Left colon (tissue), 2 donors: ENCODE measurements at regions not wholly inside any gene's neighbourhood (a gene's known extent, or its start where the extent isn't known, plus 50 kb on each side); places are given as distances from the start of the nearest gene placed in this dataset.
"Not testable (repeated sequence)": the region's sequence is repeated elsewhere in the genome, so short reads cannot be mapped to it uniquely, and the experiment has no call there.

Source experiments
- ATAC-seq: fragments of 200-7000 bp; cut with Tn5 transposase; one replicate; pipeline ENCODE4 v1.9.1; 2020; ENCODE audit warnings: mild to moderate bottlenecking, moderate library complexity
- DNase-seq, 2 donors: peaks; one replicate each; pipeline ENCODE4 v3.0.0-alpha.2; 2020
- intact Hi-C, 2 donors: fragments of 100-400 bp; cut with DNase I in 1 of 2; cut with micrococcal nuclease in 1 of 2; formaldehyde crosslinking; loops; one replicate each; pipeline versions ENCODE4 v1.11.2 to v1.14.0; 2022; cut with DNase I, micrococcal nuclease
- donor health status: DM: no; HTN: no; CAD: no.
- donor health status: DM: yes; HTN: yes; CAD: no.

DNA sequence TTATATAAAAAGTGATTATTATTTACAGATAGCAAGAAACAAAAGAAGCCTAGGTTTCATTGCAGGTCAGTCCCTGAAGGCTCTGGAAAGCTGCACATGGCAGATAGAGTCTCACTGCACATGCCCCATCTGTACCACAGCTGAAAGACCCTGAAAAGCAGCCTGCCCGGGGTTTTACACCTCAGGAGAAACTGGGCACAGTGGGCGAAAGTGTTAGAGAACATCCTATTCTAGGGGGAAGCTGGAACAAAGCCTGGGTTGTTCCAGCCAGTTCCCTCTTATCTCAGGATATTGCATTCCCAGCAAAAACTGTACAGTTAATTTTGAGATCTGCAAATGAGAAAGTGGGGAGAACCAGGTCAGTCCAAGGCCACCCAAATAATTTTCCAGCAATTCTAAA lies 419.7 kb downstream of the CNTNAP4 start:
- no peak for ATAC-seq
- intact Hi-C loops, result no loop called here
- DNase-seq, result no peak

GRCh38 chr16:76705892-76706291 lies 428.7 kb downstream of the CNTNAP4 start:
- ATAC-seq (no peak), DNase-seq (no peak)
- intact Hi-C loops, result no loop called here

DNA sequence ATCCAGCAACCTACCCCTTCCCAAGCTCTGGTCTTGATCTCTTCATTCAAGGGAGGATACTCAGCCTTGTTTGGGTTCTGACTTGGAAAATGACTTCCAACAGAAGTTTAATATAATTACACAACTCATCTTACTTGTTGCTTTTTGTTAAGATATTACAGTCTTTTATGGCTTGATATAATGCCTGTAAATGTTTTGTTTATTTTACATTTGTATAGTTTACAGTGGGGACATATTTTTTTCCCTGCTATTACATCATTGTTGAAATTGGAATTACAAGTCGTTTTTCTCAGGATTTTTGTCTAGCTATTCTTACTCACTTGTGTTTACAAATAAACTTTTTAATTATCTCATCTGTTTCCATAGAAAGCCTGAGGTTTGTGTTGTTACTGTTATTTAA lies 436.0 kb downstream of the CNTNAP4 start:
- intact Hi-C loops, result no loop called here
- no peak for ATAC-seq

GRCh38 chr16:76716251-76716650 lies 439.1 kb downstream of the CNTNAP4 start:
- intact Hi-C loops, ATAC-seq, DNase-seq: not testable (repeated sequence)

More for the DNA sequence above, 436.0 kb downstream of the CNTNAP4 start:
- no peak for DNase-seq

DNA sequence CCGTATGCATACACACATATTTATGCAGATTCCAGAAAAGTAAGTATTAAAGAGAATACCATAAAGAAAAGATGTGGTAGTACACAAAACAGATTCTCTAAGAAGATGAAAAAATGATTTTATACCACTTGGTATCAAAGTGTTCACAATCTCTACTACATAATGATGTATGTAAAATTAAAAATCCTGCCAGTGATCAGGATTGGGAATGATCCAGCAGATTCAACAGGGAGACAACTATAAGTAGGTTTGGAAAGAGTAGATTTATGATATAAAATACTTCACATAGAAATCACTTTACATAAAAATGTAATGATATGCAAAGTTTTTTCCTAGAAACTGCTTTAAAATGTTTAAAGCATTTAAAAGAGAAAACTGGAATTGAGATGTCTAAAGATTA lies 447.0 kb downstream of the CNTNAP4 start:
- intact Hi-C loops, result no loop called here
- ATAC-seq (no peak), DNase-seq (no peak)

- no peak for DNase-seq
- intact Hi-C loops, result no loop called here
- no peak for ATAC-seq
Observed at GRCh38 chr16:76729525-76729924, 452.3 kb downstream of the CNTNAP4 start.

DNA sequence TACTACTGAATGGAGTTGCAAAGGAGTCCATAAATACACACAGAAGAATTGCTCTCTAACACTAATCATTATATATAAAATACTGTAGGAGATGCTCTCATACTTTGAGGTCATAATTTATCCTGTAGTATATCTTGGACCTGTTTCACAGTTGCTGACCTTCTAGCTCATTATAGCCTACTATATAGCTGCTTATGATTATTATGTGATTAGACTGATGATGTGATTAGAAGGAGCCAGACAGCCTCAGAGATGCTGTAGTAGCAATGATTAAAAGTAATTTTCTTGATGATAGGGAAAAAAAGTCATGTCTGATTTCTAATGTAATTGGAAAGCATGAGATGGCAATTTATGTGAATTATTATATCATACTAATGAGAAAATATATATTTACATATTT lies 455.7 kb downstream of the CNTNAP4 start:
- no peak for ATAC-seq
- intact Hi-C loops, result no loop called here
- DNase-seq, result no peak

DNA sequence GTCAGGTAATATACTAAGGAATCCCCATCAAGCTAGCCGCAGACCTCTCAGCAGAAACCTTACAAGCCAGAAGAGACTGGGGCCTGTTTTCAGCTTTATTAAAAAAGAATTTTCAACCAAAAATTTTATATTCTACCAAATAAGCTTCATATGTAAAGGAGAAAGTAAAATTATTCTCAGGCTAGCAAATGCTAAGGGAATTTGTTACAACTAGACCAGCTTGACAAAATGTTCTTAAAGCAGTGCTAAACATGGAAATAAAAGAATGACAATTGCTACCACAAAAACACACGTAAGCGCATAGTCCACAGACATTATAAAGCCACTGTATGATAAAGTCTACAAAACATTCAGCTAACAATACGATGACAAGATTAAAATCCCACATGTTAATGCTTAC lies 449.4 kb upstream of the MON1B start:
- ATAC-seq (no peak), DNase-seq (no peak)
- intact Hi-C loops, result no loop called here

DNA sequence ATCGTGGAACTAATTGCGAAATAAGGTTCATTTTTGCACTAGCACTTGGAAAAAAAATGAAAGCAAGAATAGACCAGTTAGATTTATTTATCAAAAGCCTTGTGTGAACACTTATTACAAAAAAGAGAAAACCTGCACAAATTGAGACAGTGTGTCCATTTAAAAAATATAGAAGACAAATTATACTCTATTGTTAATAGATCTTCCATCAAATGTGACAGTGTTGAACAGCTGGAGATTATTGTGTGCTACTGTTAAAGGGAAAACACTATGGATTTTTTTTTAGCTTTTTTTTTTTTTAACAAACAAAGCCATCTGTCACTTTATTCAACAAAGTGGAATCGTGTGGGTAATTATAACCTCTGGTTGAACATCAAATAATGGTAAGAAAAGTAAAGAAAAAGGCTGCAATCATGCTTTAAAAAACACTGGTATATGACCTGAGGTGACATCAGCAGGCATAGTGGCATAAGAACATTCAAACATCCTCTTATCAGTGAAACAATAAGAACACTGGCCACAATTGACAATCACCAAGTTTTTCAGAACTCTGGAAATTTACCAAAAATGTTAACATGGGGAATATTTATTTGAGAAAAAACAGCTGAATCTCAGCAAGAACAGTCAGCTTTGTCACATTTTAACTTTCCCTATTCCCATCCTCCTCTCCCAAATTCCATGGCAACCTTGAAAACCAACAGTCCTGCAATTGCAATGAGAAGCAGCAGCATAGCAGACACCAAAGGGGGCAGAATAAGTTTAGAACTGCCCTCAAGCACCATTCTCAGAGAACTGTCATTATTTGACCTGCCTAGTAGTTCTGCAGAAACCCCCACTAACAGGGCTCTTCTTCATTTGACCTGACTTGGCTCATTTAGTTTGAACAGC lies 442.3 kb upstream of the MON1B start:
- DNase-seq (no peak), ATAC-seq (no peak)
- intact Hi-C loops, result no loop called here

DNA sequence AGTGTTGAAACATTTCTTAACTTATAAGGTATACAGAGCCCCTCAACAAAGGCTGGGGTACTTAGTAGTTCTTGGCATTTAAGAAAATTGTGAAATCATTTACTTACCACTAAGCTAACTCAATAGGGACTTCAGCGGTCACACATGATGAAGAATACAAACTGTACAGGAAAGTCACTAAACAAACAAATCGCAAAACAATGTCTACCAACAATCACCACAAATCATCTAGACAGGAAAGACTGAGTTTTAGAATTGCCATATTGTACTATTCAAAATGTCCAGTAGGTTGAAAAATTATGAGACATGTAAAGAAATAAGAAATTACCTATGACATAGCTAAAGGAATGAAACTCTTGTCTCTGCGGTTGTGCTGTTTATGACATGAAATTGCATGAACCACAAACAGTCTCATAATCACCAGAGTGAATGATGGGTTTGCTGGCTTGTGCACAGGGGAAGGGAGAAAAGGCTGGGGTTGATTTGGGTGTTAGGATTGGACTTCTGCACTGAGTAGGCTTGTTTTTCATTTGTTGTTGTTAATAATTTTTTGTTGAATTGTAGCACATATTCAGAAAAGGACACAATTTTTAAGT lies 441.1 kb upstream of the MON1B start:
- ATAC-seq (no peak), DNase-seq (no peak)
- intact Hi-C loops, result no loop called here

GRCh38 chr16:76755496-76755895 lies 435.5 kb upstream of the MON1B start:
- no peak for DNase-seq
- intact Hi-C loops, result no loop called here
- ATAC-seq, result no peak

DNA sequence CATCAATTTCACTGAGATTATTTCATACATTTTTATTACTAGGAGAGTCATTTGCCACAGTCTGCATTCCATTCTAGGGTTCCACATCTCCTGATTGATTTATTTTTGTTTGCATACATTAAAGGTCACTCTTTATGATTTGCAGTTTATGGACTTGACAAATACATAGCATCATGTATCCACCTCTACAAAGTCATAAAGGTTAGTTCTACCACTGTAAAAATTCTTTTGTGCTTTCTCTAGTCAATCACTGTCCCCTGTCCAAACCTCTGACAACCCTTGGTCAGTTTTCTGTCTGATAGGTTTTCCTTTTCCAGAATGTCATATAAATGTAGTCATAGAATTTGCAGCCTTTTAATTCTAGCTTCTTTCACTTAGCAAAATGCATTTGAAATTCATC lies 434.6 kb upstream of the MON1B start:
- intact Hi-C loops, result no loop called here
- ATAC-seq (no peak), DNase-seq (no peak)

GRCh38 chr16:76756951-76757350 lies 434.0 kb upstream of the MON1B start:
- no peak for ATAC-seq
- DNase-seq, result no peak
- intact Hi-C loops, result no loop called here

- DNase-seq, result no peak
- intact Hi-C loops, result no loop called here
- ATAC-seq, result no peak
Observed at GRCh38 chr16:76766538-76766937, 424.5 kb upstream of the MON1B start.

DNA sequence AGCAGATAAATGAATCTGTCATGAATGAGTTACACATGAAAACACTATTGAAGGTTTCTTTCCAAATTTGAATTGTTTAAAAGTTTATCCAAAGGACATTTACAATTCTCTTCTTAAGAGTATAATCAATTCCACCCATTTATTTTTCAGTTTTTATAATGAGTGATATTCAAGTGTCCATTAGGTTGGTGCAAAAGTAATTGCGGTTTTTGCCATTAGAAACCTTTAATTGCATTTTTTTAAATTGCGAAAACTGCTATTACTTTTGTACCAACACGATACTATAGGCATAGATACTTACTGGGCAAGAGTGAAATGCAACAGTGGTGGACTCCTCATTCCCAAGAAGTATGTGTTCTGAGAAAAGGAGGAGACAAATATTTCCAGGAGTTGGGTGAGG lies 422.7 kb upstream of the MON1B start:
- DNase-seq, result no peak
- no peak for ATAC-seq
- intact Hi-C loops, result no loop called here

GRCh38 chr16:76768948-76769347 lies 422.0 kb upstream of the MON1B start:
- intact Hi-C loops, result no loop called here
- no peak for ATAC-seq

DNA sequence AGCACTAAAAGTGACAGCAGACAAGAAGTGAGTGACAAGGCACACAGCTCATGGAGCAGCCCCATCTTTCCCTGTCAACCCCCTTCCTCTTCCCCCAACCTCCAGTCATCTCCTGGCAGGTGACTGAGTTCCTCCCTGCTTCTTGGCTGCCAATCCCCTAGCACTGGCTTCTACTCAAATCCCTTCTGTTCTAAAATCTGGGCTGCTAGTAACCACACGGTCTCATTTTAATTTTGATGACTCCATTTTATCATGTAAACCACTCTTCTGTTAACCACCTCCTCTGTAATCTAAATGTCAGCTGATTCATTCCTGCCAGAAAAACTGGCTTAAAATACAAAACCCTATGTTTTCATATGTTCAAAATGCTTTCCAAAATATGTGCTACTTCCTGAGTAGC lies 419.8 kb upstream of the MON1B start:
- DNase-seq (no peak), ATAC-seq (no peak)
- intact Hi-C loops, result no loop called here

More at GRCh38 chr16:76768948-76769347, 422.0 kb upstream of the MON1B start:
- DNase-seq, result no peak

DNA sequence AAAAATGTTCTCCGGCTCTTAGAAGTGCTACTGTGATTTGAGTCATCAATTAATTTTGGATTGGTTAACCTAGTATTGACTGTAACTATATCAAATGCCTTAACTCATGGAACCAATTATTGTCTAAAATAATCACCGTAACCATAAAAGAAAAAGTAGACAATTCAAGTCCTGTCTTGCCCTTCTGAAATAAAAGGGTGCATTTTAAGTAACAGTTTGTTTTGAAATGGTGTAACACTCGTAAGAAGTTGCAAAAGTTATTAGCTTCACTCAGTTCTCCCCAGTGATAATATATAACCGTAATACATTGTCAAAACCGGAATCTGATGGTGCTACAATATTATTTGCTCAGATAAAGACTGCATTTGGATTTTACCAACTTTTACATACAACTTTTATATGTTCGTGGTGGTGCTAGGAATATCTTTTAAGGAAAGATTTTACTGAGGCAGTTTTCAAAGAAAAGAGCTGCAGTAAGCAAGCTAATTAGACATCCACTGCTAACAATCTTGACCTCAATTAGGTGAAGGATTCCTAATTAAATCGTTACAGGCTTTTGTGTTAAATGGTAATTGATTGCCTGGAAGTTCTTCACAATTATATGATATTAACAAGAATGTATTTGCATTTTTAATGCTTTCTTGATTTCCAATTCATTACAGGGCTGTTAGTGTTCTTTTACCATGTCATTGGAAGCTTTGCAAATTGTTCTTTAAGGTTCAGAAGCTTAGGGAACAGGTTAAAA lies 413.1 kb upstream of the MON1B start:
- DNase-seq (no peak), ATAC-seq (no peak)
- intact Hi-C loops, result no loop called here

- intact Hi-C loops, result no loop called here
- DNase-seq (no peak), ATAC-seq (no peak)
Observed at GRCh38 chr16:76780556-76780955, 410.4 kb upstream of the MON1B start.

DNA sequence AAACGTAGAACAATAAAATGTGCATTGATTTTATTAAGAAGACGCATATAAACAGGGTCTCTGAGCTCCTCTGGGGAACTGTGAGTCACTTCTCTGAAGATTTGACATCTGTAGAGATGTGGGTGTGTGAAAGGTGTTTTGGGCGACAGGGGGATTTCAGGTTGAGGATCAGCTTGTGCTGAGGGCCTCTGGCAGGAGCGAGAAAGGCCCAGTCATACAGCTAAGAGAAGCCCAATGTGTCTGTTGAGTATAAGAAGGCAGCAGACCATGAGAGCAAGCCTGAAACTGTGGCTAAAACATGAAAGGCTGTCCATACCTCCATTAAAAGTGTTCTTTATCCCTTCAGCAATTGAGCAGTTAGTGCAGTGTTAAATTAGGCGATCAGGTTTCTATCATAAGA lies 406.5 kb upstream of the MON1B start:
- DNase-seq (no peak), ATAC-seq (no peak)
- intact Hi-C loops, result no loop called here
